OCI-LY3 (cell line): ENCODE measurements at regions not wholly inside any gene's neighbourhood (a gene's known extent, or its start where the extent isn't known, plus 50 kb on each side); places are given as distances from the start of the nearest gene placed in this dataset.

Experiments used
- EZH2phosphoT487 ChIP-seq: fragments of 200-600 bp; shearing (Covaris generic); IDR thresholded peaks from 2 replicates; pipeline ENCODE4 v1.6.1; 2018; ENCODE audit warnings: antibody characterized with exemption, mixed run types, low read depth
- TF ChIP-seq, protein P1 (sequence below): fragments of 200-600, 300-600 bp; sonication (generic); IDR thresholded peaks from 2 replicates; pipeline ENCODE4 v1.5.1; 2014; ENCODE audit warnings: antibody characterized with exemption, low read length, low read depth

DNA sequence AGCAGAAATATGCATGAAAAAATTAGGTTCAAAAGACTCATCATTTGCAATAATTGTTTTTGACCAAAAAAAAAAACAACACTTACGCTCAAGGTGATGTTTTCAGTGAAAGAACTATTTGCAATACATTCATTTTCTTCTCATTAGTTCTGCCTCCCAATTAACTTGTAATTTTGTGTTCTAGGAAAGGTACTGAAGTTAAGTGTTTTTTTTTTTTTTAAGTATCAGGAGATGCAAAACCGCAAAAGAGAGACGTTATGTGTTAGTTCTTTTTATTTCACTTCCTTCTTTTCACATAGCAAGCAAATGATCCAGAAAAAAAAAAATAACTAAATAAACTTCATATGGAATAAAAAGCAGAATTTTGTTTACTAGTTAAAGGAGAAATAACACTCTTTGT lies 735.2 kb upstream of the GCFC2 start:
- no peak for TF ChIP-seq EZH2phosphoT487
- TF ChIP-seq, protein P1, sequence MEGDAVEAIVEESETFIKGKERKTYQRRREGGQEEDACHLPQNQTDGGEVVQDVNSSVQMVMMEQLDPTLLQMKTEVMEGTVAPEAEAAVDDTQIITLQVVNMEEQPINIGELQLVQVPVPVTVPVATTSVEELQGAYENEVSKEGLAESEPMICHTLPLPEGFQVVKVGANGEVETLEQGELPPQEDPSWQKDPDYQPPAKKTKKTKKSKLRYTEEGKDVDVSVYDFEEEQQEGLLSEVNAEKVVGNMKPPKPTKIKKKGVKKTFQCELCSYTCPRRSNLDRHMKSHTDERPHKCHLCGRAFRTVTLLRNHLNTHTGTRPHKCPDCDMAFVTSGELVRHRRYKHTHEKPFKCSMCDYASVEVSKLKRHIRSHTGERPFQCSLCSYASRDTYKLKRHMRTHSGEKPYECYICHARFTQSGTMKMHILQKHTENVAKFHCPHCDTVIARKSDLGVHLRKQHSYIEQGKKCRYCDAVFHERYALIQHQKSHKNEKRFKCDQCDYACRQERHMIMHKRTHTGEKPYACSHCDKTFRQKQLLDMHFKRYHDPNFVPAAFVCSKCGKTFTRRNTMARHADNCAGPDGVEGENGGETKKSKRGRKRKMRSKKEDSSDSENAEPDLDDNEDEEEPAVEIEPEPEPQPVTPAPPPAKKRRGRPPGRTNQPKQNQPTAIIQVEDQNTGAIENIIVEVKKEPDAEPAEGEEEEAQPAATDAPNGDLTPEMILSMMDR, result no peak
